WTC11 (cell line): ENCODE measurements at regions not wholly inside any gene's neighbourhood (a gene's known extent, or its start where the extent isn't known, plus 50 kb on each side); places are given as distances from the start of the nearest gene placed in this dataset.

Source experiments
- CBFB ChIP-seq: sonication (generic); formaldehyde crosslinking; IDR thresholded peaks from 2 replicates; pipeline ENCODE4 v1.8.1; 2022; ENCODE audit warnings: mild to moderate bottlenecking, low read depth, missing genetic modification reagents
- CTCF ChIP-seq: fragments of 200-600 bp; IDR thresholded peaks from 2 replicates; pipeline ENCODE4 v1.8.0; 2022; ENCODE audit warnings: antibody characterized with exemption
- MAX ChIP-seq: sonication (generic); formaldehyde crosslinking; IDR thresholded peaks from 2 replicates; pipeline ENCODE4 v1.8.0; 2022; ENCODE audit warnings: mild to moderate bottlenecking, missing genetic modification reagents
- NR3C1 ChIP-seq: sonication (generic); formaldehyde crosslinking; conservative IDR thresholded peaks from 2 replicates; pipeline ENCODE4 v1.8.1; 2023; ENCODE audit warnings: low read depth, mild to moderate bottlenecking, missing genetic modification reagents
- PREB ChIP-seq: sonication (generic); formaldehyde crosslinking; IDR thresholded peaks from 2 replicates; pipeline ENCODE4 v1.8.1; 2022; ENCODE audit warnings: mild to moderate bottlenecking, missing genetic modification reagents, moderate library complexity, borderline replicate concordance
- SMAD4 ChIP-seq: sonication (generic); formaldehyde crosslinking; IDR thresholded peaks from 2 replicates; pipeline ENCODE4 v1.8.0; 2022; ENCODE audit warnings: mild to moderate bottlenecking, missing genetic modification reagents
- SP1 ChIP-seq: sonication (generic); formaldehyde crosslinking; conservative IDR thresholded peaks from 2 replicates; pipeline ENCODE4 v1.8.1; 2022; ENCODE audit warnings: missing genetic modification reagents
- TCF7 ChIP-seq: sonication (generic); formaldehyde crosslinking; IDR thresholded peaks from 2 replicates; pipeline ENCODE4 v1.8.0; 2022; ENCODE audit warnings: mild to moderate bottlenecking, low read depth, missing genetic modification reagents, moderate library complexity
- ZNF232 ChIP-seq: sonication (generic); formaldehyde crosslinking; IDR thresholded peaks from 2 replicates; pipeline ENCODE4 v1.8.0; 2022; ENCODE audit warnings: mild to moderate bottlenecking, missing genetic modification reagents
- ZNF263 ChIP-seq: sonication (generic); formaldehyde crosslinking; IDR thresholded peaks from 2 replicates; pipeline ENCODE4 v1.8.1; 2022; ENCODE audit warnings: low read depth, mild to moderate bottlenecking, moderate library complexity, missing genetic modification reagents

- TF ChIP-seq TCF7 (CRISPR knock-in tag) = no peak
- TF ChIP-seq CTCF = no peak
- no peak for TF ChIP-seq ZNF263 (CRISPR knock-in tag)
- TF ChIP-seq SP1 (CRISPR knock-in tag) = no peak
- TF ChIP-seq SMAD4 (CRISPR knock-in tag) = no peak
- no peak for TF ChIP-seq CBFB (CRISPR knock-in tag)
- no peak for TF ChIP-seq ZNF232 (CRISPR knock-in tag)
- no peak for TF ChIP-seq PREB (CRISPR knock-in tag)
- no peak for TF ChIP-seq MAX
- TF ChIP-seq NR3C1 (CRISPR knock-in tag) = no peak
Measured at GRCh38 chr18:56086786-56087185, 498.8 kb upstream of the TCF4 start.
